Right atrium auricular region (tissue), 2 donors: ENCODE measurements at regions not wholly inside any gene's neighbourhood (a gene's known extent, or its start where the extent isn't known, plus 50 kb on each side); places are given as distances from the start of the nearest gene placed in this dataset.

Experiments
- DNase-seq: peaks from one replicate; pipeline ENCODE4 v3.0.0-alpha.2; 2019; ENCODE audit warnings: low spot score
- H3K27ac ChIP-seq, 2 donors: fragments of 200-600 bp; sonication (generic); 1 replicate in 1 of 2; 2 replicates in 1 of 2; pipeline ENCODE4 v1.5.1; 2016 to 2019
- H3K27me3 ChIP-seq, 2 donors: fragments of 200-600 bp; sonication (generic); one replicate each; pipeline versions ENCODE4 v1.5.1 to v1.6.0; 2017 to 2019
- H3K36me3 ChIP-seq: fragments of 200-600 bp; sonication (generic); one replicate; pipeline ENCODE4 v1.5.1; 2016
- H3K4me1 ChIP-seq, 2 donors: fragments of 200-600 bp; sonication (generic); one replicate each; pipeline versions ENCODE4 v1.5.1 to v1.6.0; 2017 to 2019
- H3K4me3 ChIP-seq, 2 donors: fragments of 200-600 bp; sonication (generic); 1 replicate in 1 of 2; 2 replicates in 1 of 2; pipeline ENCODE4 v1.5.1; 2017 to 2019; ENCODE audit warnings: mild to moderate bottlenecking in 1 of 2, moderate library complexity in 1 of 2
- H3K9me3 ChIP-seq, 2 donors: fragments of 200-600 bp; sonication (generic); one replicate each; pipeline ENCODE4 v1.5.1; 2019
- TF ChIP-seq, protein P1 (sequence below), 2 donors: fragments of 200-600 bp; sonication (generic); IDR thresholded peaks; one replicate each; pipeline ENCODE4 v1.5.1; 2019; ENCODE audit warnings: antibody characterized with exemption in 2 of 2

DNA sequence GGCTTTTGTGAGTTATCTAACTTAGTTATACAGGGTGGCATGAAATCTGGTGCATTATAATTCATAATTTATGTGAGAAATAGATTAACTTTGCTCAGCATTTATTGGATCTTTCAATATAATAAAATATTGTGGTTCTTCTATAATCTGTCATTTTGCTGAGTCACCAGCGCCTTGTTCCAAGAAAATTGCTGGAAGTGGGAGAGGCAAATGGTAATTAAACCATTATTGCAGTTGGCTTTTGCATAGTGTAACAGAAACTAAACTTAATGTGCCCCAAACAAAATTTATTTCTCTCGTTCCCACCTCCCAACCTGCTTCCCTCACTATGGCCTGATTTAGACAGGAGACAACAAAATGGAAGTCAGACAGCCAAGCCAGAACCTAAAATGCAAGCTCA lies 146.3 kb downstream of the GALR1 start:
- no peak for DNase-seq
- TF ChIP-seq, protein P1, sequence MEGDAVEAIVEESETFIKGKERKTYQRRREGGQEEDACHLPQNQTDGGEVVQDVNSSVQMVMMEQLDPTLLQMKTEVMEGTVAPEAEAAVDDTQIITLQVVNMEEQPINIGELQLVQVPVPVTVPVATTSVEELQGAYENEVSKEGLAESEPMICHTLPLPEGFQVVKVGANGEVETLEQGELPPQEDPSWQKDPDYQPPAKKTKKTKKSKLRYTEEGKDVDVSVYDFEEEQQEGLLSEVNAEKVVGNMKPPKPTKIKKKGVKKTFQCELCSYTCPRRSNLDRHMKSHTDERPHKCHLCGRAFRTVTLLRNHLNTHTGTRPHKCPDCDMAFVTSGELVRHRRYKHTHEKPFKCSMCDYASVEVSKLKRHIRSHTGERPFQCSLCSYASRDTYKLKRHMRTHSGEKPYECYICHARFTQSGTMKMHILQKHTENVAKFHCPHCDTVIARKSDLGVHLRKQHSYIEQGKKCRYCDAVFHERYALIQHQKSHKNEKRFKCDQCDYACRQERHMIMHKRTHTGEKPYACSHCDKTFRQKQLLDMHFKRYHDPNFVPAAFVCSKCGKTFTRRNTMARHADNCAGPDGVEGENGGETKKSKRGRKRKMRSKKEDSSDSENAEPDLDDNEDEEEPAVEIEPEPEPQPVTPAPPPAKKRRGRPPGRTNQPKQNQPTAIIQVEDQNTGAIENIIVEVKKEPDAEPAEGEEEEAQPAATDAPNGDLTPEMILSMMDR (IDR thresholded peaks at IDR 0.05), result no peak
- Histone ChIP-seq H3K4me3 (no peak overlapping the region), H3K27me3 (no peaks in the 10 kb centered on the region), H3K36me3 (no peaks in the 10 kb centered on the region), H3K9me3 (no peaks in the 10 kb centered on the region), H3K4me1 (peaks cover 0 to 9% of the 10 kb centered on the region in 2 donors), H3K27ac (no peak overlapping the region)

DNA sequence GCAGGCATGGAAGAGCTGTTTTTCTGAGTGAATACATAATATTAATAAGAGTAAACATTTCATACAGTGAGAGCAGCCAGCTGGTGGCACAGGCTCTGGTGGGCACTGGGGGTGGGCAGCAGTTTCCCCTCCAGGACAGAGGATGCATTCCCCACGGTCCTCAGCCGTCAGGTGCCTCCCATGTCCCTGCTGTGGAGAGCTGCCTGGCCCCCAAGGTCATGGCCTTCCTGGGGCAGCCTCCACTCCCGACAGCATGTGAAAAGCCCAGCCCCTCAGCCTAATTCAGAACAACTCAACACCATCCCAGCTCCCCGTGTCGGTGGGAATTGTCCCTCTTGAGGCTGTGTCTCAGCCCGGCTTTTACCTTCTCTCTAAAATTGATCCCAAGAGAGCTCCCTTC lies 147.4 kb downstream of the GALR1 start:
- Histone ChIP-seq H3K36me3 (no peaks in the 10 kb centered on the region), H3K27me3 (no peaks in the 10 kb centered on the region), H3K27ac (no peak overlapping the region), H3K4me3 (no peak overlapping the region), H3K4me1 (peaks cover 0 to 9% of the 10 kb centered on the region in 2 donors), H3K9me3 (no peaks in the 10 kb centered on the region)
- TF ChIP-seq, protein P1 (IDR thresholded peaks at IDR 0.05), result no peak
- DNase-seq, result no peak

DNA sequence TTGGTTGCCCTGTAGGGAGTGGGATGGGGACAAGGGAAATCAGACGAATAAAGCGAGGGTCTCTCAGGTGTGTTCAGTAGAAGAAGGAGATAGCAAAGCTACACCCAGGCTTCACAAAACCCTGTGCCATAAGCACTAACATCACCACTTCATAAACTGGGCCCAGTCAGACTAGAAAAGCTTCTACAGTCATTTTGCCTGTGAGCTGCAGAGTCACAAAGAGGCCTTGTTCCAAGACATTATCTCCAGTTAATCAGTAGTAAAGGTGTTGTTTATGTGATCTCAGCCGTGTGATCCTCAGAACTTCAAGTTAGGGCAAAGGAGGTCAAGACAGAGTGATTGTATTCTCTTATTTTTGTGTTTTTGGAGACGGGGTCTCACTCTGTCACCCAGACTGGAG lies 148.0 kb downstream of the GALR1 start:
- peaks cover 0 to 9% of the 10 kb centered on the region in 2 donors for H3K4me1 ChIP-seq
- DNase-seq, result no peak
- TF ChIP-seq, protein P1 (IDR thresholded peaks at IDR 0.05), result no peak

DNA sequence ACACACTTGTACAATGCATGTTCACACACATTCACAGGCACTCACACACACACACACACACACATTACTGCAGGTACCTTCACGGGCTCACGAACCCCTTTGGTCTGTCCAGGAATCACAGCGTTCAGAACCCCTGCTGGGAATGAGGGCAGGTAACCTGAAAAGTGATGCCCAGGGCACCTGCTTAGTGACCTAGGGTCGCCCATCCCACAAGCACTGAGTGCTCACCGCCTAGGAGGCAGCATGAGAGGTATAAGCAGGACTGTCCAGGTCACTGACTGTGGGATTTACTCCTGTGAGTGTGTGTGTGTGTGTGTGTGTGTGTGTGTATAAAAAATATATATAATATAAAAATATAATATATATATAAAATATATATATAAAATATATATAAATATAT lies 150.9 kb downstream of the GALR1 start:
- Histone ChIP-seq H3K4me3 (no peak overlapping the region), H3K9me3 (no peaks in the 10 kb centered on the region), H3K36me3 (no peaks in the 10 kb centered on the region), H3K27ac (no peak overlapping the region), H3K27me3 (no peaks in the 10 kb centered on the region), H3K4me1 (peaks cover 0 to 8% of the 10 kb centered on the region in 2 donors)
- TF ChIP-seq, protein P1 (IDR thresholded peaks at IDR 0.05), result no peak
- no peak for DNase-seq

More for the DNA sequence above, 148.0 kb downstream of the GALR1 start:
- Histone ChIP-seq H3K4me3 (no peak overlapping the region), H3K9me3 (no peaks in the 10 kb centered on the region), H3K36me3 (no peaks in the 10 kb centered on the region), H3K27me3 (no peaks in the 10 kb centered on the region), H3K27ac (no peak overlapping the region)

DNA sequence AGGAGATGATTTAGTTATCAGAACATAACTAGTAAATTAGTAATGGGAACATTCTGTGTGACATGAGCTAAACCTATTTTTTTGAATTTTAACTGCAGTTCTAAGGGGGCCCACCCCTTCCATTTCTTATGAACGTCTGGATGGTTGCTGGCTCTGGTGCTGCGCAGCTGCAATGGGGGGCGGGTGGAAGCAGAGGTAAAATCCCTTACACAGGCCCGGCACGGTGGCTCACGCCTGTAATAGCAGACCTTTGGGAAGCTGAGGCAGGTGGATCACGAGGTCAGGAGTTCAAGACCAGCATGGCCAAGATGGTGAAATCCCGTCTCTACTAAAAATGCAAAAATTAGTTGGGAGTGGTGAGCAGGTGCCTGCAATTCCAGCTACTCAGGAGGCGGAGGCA lies 151.5 kb downstream of the GALR1 start:
- no peaks in the 10 kb centered on the region for H3K27me3 ChIP-seq
- no peak overlapping the region for H3K4me3 ChIP-seq
- no peak for DNase-seq
- H3K27ac ChIP-seq, result no peak overlapping the region
- no peaks in the 10 kb centered on the region for H3K9me3 ChIP-seq
- TF ChIP-seq, protein P1 (IDR thresholded peaks at IDR 0.05), result no peak
- H3K4me1 ChIP-seq, result peaks cover 0 to 2% of the 10 kb centered on the region in 2 donors
- no peaks in the 10 kb centered on the region for H3K36me3 ChIP-seq

DNA sequence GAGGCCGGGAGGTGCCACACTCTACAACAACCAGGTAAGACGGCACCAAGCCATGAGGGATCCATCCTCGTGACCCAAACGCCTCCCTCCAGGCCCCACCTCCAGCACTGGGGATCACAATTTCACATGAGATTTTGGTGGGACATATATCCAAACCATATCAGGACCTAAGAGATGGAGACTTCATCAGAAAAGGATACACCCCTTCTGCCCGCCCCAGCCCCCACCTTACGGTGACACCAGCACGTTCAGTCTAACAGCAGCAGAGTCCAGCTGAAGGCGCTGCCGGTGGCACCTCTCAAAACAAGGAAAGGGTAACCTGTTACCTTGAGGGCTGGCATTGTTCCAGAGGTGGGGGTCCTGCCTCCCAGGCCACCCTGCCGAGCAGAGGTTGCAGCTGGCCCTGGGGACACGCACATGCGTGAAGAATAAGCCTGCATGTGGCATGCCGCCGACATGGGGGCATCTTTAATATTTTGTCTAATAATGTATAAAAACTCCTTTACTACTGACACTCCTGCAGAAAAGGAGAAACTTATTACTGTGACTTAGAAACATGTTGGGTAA lies 154.4 kb downstream of the GALR1 start:
- TF ChIP-seq, protein P1 (IDR thresholded peaks at IDR 0.05), result no peak

More for the DNA sequence above, 154.4 kb downstream of the GALR1 start:
- no peaks in the 10 kb centered on the region for H3K4me1 ChIP-seq
- H3K9me3 ChIP-seq, result no peaks in the 10 kb centered on the region
- no peaks in the 10 kb centered on the region for H3K36me3 ChIP-seq
- no peaks in the 10 kb centered on the region for H3K27me3 ChIP-seq
- H3K27ac ChIP-seq, result no peak overlapping the region
- H3K4me3 ChIP-seq, result no peak overlapping the region
- DNase-seq, result no peak
